AG09309 (cell line): ENCODE measurements at regions not wholly inside any gene's neighbourhood (a gene's known extent, or its start where the extent isn't known, plus 50 kb on each side); places are given as distances from the start of the nearest gene placed in this dataset.

Source experiments
- DNase-seq: peaks from one replicate; pipeline ENCODE4 v3.0.0-alpha.2; 2010; ENCODE audit warnings: low read depth
- H3K4me3 ChIP-seq: 2 replicates; pipeline ENCODE4 v1.5.1; 2011; ENCODE audit warnings: mild to moderate bottlenecking, low read depth, low read length, moderate library complexity; ENCODE audit not compliant: control insufficient read depth
- TF ChIP-seq, protein P1 (sequence below): IDR thresholded peaks from 2 replicates; pipeline ENCODE4 v1.5.1; 2011; ENCODE audit warnings: mild to moderate bottlenecking, low read depth, low read length, inconsistent platforms; ENCODE audit not compliant: insufficient read depth, control insufficient read depth; ENCODE audit errors: missing control alignments

DNA sequence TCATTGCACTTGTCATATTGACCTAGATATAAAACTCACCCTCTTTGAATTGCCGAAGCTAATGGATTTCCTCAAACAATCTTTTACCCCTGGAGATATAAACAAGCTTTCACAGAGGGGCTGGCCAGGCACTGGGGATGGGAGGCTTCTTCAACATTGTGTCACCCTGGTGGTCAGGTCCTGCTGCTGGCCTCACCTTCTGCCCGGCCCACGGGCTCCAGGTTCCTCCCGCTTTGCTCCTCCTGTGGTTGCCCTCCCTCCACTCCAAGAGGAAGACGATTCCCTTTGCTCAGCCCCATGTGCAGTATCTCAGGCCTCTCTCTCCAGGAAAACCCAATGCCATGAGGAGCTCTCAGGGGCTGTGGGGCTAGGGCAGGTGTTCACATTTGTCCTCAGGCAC is 118.1 kb upstream of the ADCY1 start:
- H3K4me3 ChIP-seq = no peak overlapping the region
- TF ChIP-seq, protein P1, sequence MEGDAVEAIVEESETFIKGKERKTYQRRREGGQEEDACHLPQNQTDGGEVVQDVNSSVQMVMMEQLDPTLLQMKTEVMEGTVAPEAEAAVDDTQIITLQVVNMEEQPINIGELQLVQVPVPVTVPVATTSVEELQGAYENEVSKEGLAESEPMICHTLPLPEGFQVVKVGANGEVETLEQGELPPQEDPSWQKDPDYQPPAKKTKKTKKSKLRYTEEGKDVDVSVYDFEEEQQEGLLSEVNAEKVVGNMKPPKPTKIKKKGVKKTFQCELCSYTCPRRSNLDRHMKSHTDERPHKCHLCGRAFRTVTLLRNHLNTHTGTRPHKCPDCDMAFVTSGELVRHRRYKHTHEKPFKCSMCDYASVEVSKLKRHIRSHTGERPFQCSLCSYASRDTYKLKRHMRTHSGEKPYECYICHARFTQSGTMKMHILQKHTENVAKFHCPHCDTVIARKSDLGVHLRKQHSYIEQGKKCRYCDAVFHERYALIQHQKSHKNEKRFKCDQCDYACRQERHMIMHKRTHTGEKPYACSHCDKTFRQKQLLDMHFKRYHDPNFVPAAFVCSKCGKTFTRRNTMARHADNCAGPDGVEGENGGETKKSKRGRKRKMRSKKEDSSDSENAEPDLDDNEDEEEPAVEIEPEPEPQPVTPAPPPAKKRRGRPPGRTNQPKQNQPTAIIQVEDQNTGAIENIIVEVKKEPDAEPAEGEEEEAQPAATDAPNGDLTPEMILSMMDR = no peak
- DNase-seq = no peak

DNA sequence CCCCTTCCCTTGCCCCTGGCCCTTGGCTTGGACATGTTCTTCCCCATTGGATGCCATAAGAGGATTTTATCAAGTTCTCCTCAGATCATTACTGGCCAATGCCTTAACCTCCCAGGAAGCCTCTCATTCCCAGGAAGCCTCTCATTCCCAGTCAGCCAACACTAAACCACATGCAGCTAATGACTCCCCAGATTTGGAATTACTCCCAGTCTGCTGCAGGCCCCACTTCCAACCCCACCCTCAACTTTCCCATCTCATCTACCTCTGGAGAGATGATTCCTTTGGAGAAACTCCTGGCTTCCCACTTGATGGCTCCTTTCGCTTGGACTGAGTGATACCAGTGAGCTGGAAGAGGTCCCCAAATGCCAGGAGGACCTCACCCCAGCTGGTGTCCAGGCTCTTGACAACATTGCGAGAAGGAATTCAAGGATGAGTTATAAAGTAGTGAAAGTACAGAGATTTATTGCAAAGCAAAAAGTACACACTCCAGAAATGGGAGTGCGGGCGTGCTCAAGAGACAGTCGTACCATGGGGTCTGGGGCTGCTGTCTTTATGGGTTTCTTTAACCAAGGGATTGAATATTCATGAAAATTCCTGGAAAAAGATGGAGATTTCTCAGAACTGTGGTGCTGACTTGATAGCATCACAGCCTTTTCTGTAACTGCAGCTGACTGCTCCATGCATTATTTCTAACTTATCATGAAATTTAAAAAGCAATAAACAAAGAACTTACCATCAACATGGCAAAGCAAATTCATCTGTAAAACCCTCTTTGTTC is 117.2 kb upstream of the ADCY1 start:
- TF ChIP-seq, protein P1 = no peak
- no peak overlapping the region for H3K4me3 ChIP-seq
- no peak for DNase-seq

DNA sequence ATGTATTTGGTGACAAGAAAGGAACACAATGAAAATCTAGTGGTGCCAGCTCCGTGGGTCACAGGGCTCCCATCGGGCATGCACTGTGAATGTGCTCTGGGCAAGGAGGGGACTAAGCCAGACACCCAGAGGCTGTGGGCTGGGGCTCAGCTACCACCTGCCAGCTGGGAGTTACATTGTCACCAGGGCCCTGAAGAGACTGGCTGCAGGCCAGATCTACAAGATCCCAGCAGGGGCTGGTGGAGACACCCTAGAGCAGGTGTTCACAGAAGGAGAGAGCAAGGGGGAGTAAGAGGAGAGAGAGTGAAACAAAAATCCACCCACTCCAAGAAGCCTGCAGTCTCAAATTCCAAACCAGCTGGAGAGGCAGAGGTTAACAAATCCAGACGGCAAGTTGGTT is 116.6 kb upstream of the ADCY1 start:
- TF ChIP-seq, protein P1 = no peak
- no peak overlapping the region for H3K4me3 ChIP-seq
- DNase-seq = no peak

DNA sequence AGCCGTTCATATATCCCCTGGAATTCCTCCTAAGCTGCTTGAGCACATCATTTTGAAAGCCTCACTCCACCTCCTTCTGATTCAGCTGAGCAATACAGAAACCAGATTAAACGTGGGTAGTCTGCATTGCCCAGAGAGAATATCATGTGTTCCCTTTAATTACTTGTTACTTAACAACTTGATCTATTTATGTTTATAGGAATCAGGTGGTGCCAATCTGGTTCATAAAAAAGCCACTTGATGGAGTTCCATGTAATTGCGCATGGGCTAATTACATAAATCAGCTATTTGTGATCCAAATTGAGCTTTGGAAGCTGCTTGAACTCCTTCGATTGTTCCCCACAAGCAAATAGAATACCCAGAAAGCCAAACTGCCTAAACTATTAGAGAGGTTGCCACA is 114.7 kb upstream of the ADCY1 start:
- TF ChIP-seq, protein P1 = no peak
- no peak for DNase-seq
- H3K4me3 ChIP-seq = no peak overlapping the region

DNA sequence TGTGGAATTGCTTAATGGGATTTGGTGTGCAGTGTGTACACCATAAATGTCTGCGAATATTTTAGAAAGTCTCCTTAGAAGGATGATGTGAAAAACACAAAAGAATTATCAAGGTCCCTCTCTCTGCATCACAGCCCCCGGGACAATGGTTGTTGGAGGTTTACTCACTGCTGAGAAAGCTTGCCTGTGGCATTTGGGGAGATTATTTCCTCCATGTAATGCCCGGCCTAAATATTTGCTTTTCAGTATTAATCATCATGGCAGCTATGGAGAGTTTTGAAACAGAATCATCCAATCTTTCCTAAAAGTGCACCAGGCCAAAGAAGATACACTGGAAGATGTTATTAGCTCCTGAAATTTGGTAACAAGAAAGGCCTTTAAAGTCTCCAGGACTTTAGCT is 113.8 kb upstream of the ADCY1 start:
- no peak overlapping the region for H3K4me3 ChIP-seq
- DNase-seq = no peak
- TF ChIP-seq, protein P1 = no peak

DNA sequence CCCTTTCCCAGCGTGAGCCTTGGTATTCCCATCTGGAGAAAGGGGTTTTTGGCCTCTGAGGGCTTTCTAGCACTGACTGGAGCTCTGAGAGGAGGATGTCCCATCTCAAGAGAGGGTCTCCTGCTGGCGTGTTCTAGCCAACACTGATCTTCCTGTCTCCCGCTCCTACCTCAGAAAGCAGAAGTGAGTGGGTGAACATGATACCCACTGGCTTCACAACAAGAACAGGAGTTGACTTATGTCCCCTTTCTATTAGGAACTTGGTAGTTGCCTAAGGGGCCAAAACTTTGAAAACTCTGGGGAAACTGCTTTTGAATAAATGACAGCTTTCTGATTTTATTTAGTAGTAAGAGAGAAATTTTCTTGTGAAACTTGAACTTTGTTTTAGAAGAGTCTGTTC is 113.1 kb upstream of the ADCY1 start:
- TF ChIP-seq, protein P1 = no peak
- DNase-seq = no peak
- H3K4me3 ChIP-seq = no peak overlapping the region
